Activated CD4-positive, alpha-beta memory T cell treated with anti-CD3 and anti-CD28 coated beads for 36 hours (primary cell): ENCODE measurements at regions not wholly inside any gene's neighbourhood (a gene's known extent, or its start where the extent isn't known, plus 50 kb on each side); places are given as distances from the start of the nearest gene placed in this dataset.

Experiments
- CTCF ChIA-PET: fragments of 350-600 bp; sonication (Branson Sonifier 250); formaldehyde crosslinking; loops from one replicate; lab custom pipeline; 2021; ENCODE audit warnings: antibody characterized with exemption, inconsistent platforms; lab: Charles Lee
- POLR2A ChIA-PET: fragments of 350-600 bp; sonication (Branson Sonifier 250); formaldehyde crosslinking; loops from one replicate; lab custom pipeline; 2021; ENCODE audit warnings: antibody characterized with exemption; lab: Charles Lee
- DNase-seq: peaks from one replicate; pipeline ENCODE4 v3.0.0-alpha.2; 2020
- H3K27ac Mint-ChIP-seq: one replicate; pipeline ENCODE4 v1.8.0; 2021; ENCODE audit warnings: mixed read lengths
- H3K27me3 Mint-ChIP-seq: one replicate; pipeline ENCODE4 v1.8.0; 2021; ENCODE audit warnings: mixed read lengths
- H3K36me3 Mint-ChIP-seq: one replicate; pipeline ENCODE4 v1.8.0; 2021; ENCODE audit warnings: mixed read lengths
- H3K4me1 Mint-ChIP-seq: one replicate; pipeline ENCODE4 v1.8.0; 2021; ENCODE audit warnings: low read depth, mixed read lengths
- H3K4me3 Mint-ChIP-seq: one replicate; pipeline ENCODE4 v1.8.0; 2021; ENCODE audit warnings: mild to moderate bottlenecking, mixed read lengths
- H3K9me3 Mint-ChIP-seq: one replicate; pipeline ENCODE4 v1.8.0; 2021; ENCODE audit warnings: mixed read lengths
- intact Hi-C: fragments of 100-400 bp; cut with micrococcal nuclease; formaldehyde crosslinking; loops from one replicate; pipeline ENCODE4 v1.15.1; 2023

DNA sequence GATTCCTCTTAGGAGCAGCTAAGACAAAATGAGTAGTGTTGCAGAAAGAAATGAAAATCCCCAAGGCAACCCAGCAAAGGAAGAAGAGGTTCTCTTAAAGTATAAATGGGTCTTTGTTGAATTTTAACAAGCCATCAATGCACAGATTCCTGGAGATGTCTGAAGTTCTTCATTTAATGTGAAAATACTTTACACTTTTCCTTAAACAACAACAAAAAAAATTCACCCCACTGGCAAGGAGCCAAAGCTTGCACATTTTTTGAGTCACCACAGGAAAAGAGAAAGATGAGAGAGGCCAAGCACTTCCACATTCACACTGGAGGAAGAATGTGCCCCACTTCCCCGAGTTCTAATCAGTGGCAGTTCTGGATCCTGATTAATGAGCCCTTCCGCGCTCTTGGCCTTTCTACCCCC, 286.4 kb upstream of the MEOX2 start:
- Mint-ChIP-seq H3K36me3 (no peaks in the 10 kb centered on the region), H3K4me3 (no peak overlapping the region), H3K4me1 (no peaks in the 10 kb centered on the region), H3K9me3 (no peaks in the 10 kb centered on the region), H3K27ac (no peak overlapping the region), H3K27me3 (no peaks in the 10 kb centered on the region)
- ChIA-PET CTCF (no interaction called here), POLR2A (no interaction called here)
- intact Hi-C loops, result no loop called here
- no peak for DNase-seq

GRCh38 chr7:15967551-15967950, 281.1 kb upstream of the MEOX2 start:
- CTCF ChIA-PET, result no interaction called here
- no peak overlapping the region for H3K4me3 Mint-ChIP-seq
- H3K9me3 Mint-ChIP-seq, result no peaks in the 10 kb centered on the region
- no peaks in the 10 kb centered on the region for H3K27me3 Mint-ChIP-seq
- no peak overlapping the region for H3K27ac Mint-ChIP-seq
- intact Hi-C loops, result no loop called here
- H3K36me3 Mint-ChIP-seq, result no peaks in the 10 kb centered on the region
- H3K4me1 Mint-ChIP-seq, result no peaks in the 10 kb centered on the region
- DNase-seq, result no peak
- POLR2A ChIA-PET, result no interaction called here

DNA sequence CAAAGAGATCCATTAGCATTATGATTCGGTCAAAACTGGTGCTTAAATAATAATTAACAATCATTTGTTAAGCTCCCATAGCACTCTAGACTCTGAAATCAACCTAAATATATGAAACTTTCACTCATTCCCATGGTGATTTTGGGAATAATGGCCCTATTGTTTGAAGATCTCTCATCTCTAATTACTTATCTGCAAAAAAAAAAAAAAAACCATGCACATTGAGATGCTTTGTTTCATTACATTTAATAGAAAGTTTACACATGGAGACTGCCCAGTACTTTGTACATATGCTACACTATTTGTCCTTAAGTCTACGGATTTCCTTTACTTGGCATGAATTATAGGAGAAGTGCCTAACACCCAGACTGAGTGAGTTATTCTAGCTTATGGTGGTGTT, 280.6 kb upstream of the MEOX2 start:
- no peaks in the 10 kb centered on the region for H3K27me3 Mint-ChIP-seq
- CTCF ChIA-PET, result no interaction called here
- no peak overlapping the region for H3K27ac Mint-ChIP-seq
- no peak for DNase-seq
- POLR2A ChIA-PET, result no interaction called here
- H3K9me3 Mint-ChIP-seq, result no peaks in the 10 kb centered on the region
- H3K36me3 Mint-ChIP-seq, result no peaks in the 10 kb centered on the region
- no peak overlapping the region for H3K4me3 Mint-ChIP-seq
- no peaks in the 10 kb centered on the region for H3K4me1 Mint-ChIP-seq
- intact Hi-C loops, result no loop called here

DNA sequence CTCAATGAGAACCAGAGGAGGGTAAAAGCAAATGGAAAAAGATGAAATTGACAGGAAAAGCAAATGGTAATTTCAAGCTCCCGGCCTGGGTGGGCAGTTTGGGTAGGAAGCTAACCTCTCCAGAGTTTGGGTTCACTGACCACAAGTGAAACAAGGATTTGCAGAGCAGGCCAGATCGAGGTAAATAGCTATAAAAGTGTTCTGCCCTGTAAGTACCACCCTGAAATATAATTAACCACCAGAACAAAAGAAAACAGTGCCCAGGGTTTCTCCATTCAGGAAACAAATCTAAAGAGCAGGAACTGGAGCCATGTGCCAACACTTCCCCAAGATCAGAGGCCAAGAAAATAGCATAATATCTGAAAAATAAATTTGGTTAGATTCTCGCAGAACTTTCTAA, 276.7 kb upstream of the MEOX2 start:
- Mint-ChIP-seq H3K4me1 (no peaks in the 10 kb centered on the region), H3K9me3 (no peaks in the 10 kb centered on the region), H3K4me3 (no peak overlapping the region), H3K27ac (no peak overlapping the region), H3K36me3 (no peaks in the 10 kb centered on the region), H3K27me3 (no peaks in the 10 kb centered on the region)
- POLR2A ChIA-PET, result no interaction called here
- intact Hi-C loops, result no loop called here
- CTCF ChIA-PET, result no interaction called here
- DNase-seq, result no peak

DNA sequence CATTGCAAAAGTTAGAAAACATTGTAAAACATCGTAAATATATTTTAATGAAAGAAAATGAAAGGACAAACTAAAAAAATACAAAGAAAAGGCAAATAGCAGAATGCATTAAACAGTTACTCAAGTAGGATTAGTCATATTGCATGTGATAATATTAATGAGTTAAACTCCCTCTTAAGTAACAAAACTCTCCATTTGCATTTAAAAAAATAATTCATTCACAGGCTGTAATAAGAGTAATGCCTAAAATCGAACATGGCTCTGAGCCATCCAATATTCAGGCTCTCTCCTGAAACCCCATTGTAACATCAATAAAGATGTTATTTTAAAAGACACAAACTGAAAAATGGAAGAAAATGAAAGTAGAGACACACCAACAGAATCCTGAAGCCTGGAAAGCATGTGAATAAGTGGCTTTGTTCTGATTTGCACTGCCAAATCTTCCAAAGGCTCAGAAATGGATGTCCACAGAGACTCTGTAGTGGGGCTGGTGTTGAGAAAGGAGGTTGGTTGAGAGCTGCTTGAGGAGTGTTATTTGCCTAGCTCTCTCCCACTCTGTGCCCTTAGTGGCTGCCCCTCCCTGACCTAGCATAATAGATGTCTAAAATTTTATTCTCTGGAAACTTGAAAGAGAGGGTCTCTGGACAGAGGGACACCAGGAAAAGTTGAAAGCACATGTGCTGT, 268.3 kb upstream of the MEOX2 start:
- Mint-ChIP-seq H3K27ac (no peak overlapping the region), H3K36me3 (no peaks in the 10 kb centered on the region), H3K4me3 (no peak overlapping the region), H3K27me3 (no peaks in the 10 kb centered on the region), H3K4me1 (no peaks in the 10 kb centered on the region), H3K9me3 (peaks cover 3% of the 10 kb centered on the region)
- CTCF ChIA-PET, result no interaction called here
- POLR2A ChIA-PET, result no interaction called here
- intact Hi-C loops, result no loop called here
- DNase-seq, result no peak

DNA sequence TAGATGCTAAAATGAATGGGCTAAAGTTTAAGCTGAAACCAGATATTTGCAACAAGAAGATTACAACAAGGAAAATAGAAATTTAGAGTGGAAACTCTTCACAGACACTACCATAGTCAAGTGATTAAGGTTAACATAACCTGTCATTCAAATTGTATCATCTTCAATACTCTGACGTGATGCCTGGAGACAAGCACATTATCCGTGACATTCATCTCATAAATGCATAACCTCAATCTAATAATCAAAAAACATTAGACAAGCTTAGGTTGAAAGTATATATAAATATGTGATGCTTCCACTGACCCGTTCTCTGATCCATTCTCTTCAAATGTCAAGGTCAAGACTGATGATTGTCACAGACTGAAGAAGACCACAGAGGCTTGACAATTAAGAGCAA, 263.8 kb upstream of the MEOX2 start:
- no peaks in the 10 kb centered on the region for H3K4me1 Mint-ChIP-seq
- no peak overlapping the region for H3K4me3 Mint-ChIP-seq
- no peaks in the 10 kb centered on the region for H3K36me3 Mint-ChIP-seq
- H3K27me3 Mint-ChIP-seq, result no peaks in the 10 kb centered on the region
- POLR2A ChIA-PET, result no interaction called here
- H3K27ac Mint-ChIP-seq, result no peak overlapping the region
- peaks cover under 1% of the 10 kb centered on the region for H3K9me3 Mint-ChIP-seq
- CTCF ChIA-PET, result no interaction called here
- intact Hi-C loops, result no loop called here
- no peak for DNase-seq

GRCh38 chr7:15947754-15948153, 261.3 kb upstream of the MEOX2 start:
- no peaks in the 10 kb centered on the region for H3K4me1 Mint-ChIP-seq
- H3K36me3 Mint-ChIP-seq, result no peaks in the 10 kb centered on the region
- ChIA-PET POLR2A (no interaction called here), CTCF (no interaction called here)
- H3K27me3 Mint-ChIP-seq, result no peaks in the 10 kb centered on the region
- intact Hi-C loops, result no loop called here
- no peak overlapping the region for H3K27ac Mint-ChIP-seq
- H3K4me3 Mint-ChIP-seq, result no peak overlapping the region
- no peaks in the 10 kb centered on the region for H3K9me3 Mint-ChIP-seq
- no peak for DNase-seq

DNA sequence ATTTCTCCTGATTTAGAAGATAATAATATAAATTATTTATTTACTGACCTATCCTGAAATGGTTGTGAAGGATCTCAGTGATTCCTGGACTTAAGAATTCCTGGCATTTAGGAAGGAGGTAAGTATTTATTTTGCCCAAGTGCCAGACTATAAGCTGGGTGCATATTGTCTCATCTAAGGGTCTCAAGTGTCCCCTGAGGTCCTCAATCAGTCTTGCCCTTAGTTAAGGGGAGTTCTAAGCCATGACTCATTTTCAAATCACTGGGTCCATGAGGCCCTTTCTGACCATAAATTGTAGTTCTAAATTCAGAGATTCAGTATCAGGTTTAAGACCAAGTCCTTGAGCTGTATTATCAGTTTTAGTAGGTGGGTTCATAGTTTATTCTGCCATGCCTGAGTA, 251.6 kb upstream of the MEOX2 start:
- Mint-ChIP-seq H3K9me3 (no peaks in the 10 kb centered on the region), H3K27me3 (no peaks in the 10 kb centered on the region), H3K4me1 (no peaks in the 10 kb centered on the region), H3K27ac (no peak overlapping the region), H3K36me3 (no peaks in the 10 kb centered on the region), H3K4me3 (no peak overlapping the region)
- DNase-seq, result no peak
- CTCF ChIA-PET, result no interaction called here
- POLR2A ChIA-PET, result no interaction called here
- intact Hi-C loops, result no loop called here

GRCh38 chr7:15937571-15937970, 251.1 kb upstream of the MEOX2 start:
- H3K9me3 Mint-ChIP-seq, result no peaks in the 10 kb centered on the region
- intact Hi-C loops, result no loop called here
- CTCF ChIA-PET, result no interaction called here
- H3K27me3 Mint-ChIP-seq, result no peaks in the 10 kb centered on the region
- no peak for DNase-seq
- no peaks in the 10 kb centered on the region for H3K36me3 Mint-ChIP-seq
- no peaks in the 10 kb centered on the region for H3K4me1 Mint-ChIP-seq
- POLR2A ChIA-PET, result no interaction called here
- H3K27ac Mint-ChIP-seq, result no peak overlapping the region
- H3K4me3 Mint-ChIP-seq, result no peak overlapping the region

- H3K36me3 Mint-ChIP-seq, result no peaks in the 10 kb centered on the region
- intact Hi-C loops, result no loop called here
- H3K4me1 Mint-ChIP-seq, result no peaks in the 10 kb centered on the region
- no peak overlapping the region for H3K4me3 Mint-ChIP-seq
- H3K27ac Mint-ChIP-seq, result no peak overlapping the region
- CTCF ChIA-PET, result no interaction called here
- no peaks in the 10 kb centered on the region for H3K9me3 Mint-ChIP-seq
- H3K27me3 Mint-ChIP-seq, result no peaks in the 10 kb centered on the region
- POLR2A ChIA-PET, result no interaction called here
- no peak for DNase-seq
Measured at GRCh38 chr7:15936991-15937390, 250.5 kb upstream of the MEOX2 start.

DNA sequence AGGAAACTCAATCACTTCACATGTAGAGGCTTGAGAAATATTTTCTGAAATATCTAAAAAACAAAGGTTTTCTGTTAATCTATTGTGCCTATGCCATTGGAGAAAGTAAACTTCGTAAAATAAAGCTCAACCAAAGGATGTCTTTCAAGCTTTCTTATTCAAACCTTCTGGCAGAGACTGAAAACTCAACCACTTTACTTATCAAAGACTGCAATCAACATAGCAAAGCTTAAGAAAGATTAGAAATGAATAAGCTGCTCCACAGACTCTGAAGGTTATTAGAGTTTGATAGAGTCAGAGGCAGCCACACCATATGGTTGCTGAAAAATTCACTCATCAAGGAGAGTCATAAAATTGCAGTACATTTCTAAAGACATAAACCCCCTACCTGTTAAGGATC, 245.8 kb upstream of the MEOX2 start:
- Mint-ChIP-seq H3K27me3 (no peaks in the 10 kb centered on the region), H3K36me3 (no peaks in the 10 kb centered on the region), H3K9me3 (peaks cover 9% of the 10 kb centered on the region), H3K4me1 (no peaks in the 10 kb centered on the region), H3K4me3 (no peak overlapping the region), H3K27ac (no peak overlapping the region)
- CTCF ChIA-PET, result no interaction called here
- POLR2A ChIA-PET, result no interaction called here
- DNase-seq, result no peak
- intact Hi-C loops, result no loop called here

- CTCF ChIA-PET, result no interaction called here
Measured at GRCh38 chr7:15929411-15929810, 242.9 kb upstream of the MEOX2 start.

GRCh38 chr7:15925608-15926007, 239.1 kb upstream of the MEOX2 start:
- POLR2A ChIA-PET, result no interaction called here
- CTCF ChIA-PET, result no interaction called here
- H3K4me3 Mint-ChIP-seq, result no peak overlapping the region
- intact Hi-C loops, result no loop called here
- H3K27me3 Mint-ChIP-seq, result no peaks in the 10 kb centered on the region
- H3K36me3 Mint-ChIP-seq, result no peaks in the 10 kb centered on the region
- no peak for DNase-seq
- H3K4me1 Mint-ChIP-seq, result no peaks in the 10 kb centered on the region
- H3K27ac Mint-ChIP-seq, result no peak overlapping the region
- H3K9me3 Mint-ChIP-seq, result peaks cover 6% of the 10 kb centered on the region

More at GRCh38 chr7:15929411-15929810, 242.9 kb upstream of the MEOX2 start:
- H3K9me3 Mint-ChIP-seq, result peaks cover 9% of the 10 kb centered on the region
- no peak overlapping the region for H3K27ac Mint-ChIP-seq
- H3K4me3 Mint-ChIP-seq, result no peak overlapping the region
- POLR2A ChIA-PET, result no interaction called here
- H3K27me3 Mint-ChIP-seq, result no peaks in the 10 kb centered on the region
- intact Hi-C loops, result no loop called here
- no peak for DNase-seq
- H3K36me3 Mint-ChIP-seq, result no peaks in the 10 kb centered on the region
- H3K4me1 Mint-ChIP-seq, result no peaks in the 10 kb centered on the region
